Keratinocyte (primary cell): ENCODE measurements at regions not wholly inside any gene's neighbourhood (a gene's known extent, or its start where the extent isn't known, plus 50 kb on each side); places are given as distances from the start of the nearest gene placed in this dataset.

Source experiments
- EZH2 ChIP-seq: IDR thresholded peaks from one replicate; pipeline ENCODE4 v1.6.1; 2012; ENCODE audit warnings: inconsistent platforms, mild to moderate bottlenecking, low read length, moderate library complexity
- TF ChIP-seq, protein P1 (sequence below), 3 experiments: IDR thresholded peaks in 1 of 3; conservative IDR thresholded peaks in 1 of 3; optimal IDR thresholded peaks in 1 of 3; 2 replicates in 2 of 3; 3 replicates in 1 of 3; pipeline versions ENCODE3 to v1.5.1; 2011; ENCODE audit warnings: low read length in 3 of 3, mild to moderate bottlenecking in 3 of 3, moderate library complexity in 2 of 3, control low read depth in 1 of 3, inconsistent platforms in 1 of 3; ENCODE audit not compliant: insufficient read depth in 2 of 3; ENCODE audit errors: extremely low read depth in 1 of 3

DNA sequence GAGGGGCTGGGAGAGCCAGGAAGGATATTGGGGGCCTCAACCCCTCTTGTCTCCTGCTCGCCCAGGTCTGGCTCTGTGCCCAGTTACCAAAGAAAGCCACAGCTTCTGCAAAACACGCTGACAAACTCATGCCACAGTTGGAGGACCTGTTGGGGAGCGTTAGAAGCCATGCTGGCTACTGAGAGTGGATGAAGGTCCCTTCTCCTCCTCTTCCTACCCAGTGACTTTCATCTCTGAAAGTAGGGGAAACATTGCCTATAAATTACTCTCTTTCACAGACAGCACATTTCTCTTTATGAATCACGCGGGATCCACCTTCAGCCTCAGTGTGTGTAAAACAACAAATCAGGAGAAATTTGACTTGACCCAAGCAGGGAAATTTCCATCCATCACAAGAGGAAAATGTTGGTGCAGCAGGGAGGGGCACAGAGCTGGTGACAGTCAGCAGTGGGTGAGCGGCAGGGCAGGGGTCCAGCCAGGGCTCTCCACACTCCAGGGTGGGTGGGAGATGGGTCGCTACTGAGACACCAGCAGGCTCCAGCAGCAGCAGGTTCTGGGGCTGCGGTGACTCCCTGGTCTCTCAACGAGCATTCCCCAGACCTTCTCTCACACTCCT, 181.9 kb downstream of the FGF18 start:
- TF ChIP-seq, protein P1, sequence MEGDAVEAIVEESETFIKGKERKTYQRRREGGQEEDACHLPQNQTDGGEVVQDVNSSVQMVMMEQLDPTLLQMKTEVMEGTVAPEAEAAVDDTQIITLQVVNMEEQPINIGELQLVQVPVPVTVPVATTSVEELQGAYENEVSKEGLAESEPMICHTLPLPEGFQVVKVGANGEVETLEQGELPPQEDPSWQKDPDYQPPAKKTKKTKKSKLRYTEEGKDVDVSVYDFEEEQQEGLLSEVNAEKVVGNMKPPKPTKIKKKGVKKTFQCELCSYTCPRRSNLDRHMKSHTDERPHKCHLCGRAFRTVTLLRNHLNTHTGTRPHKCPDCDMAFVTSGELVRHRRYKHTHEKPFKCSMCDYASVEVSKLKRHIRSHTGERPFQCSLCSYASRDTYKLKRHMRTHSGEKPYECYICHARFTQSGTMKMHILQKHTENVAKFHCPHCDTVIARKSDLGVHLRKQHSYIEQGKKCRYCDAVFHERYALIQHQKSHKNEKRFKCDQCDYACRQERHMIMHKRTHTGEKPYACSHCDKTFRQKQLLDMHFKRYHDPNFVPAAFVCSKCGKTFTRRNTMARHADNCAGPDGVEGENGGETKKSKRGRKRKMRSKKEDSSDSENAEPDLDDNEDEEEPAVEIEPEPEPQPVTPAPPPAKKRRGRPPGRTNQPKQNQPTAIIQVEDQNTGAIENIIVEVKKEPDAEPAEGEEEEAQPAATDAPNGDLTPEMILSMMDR (optimal IDR thresholded peaks at IDR 0.05 in 1 of 3, IDR thresholded peaks at IDR 0.05 in 1 of 3, conservative IDR thresholded peaks at IDR 0.05 in 1 of 3; ENCODE audit: extremely low read depth in 1 of 3, insufficient read depth in 2 of 3, low read length in 3 of 3): no peak
- TF ChIP-seq EZH2: no peak
